Glutamatergic neuron (in vitro differentiated cells): ENCODE measurements at regions not wholly inside any gene's neighbourhood (a gene's known extent, or its start where the extent isn't known, plus 50 kb on each side); places are given as distances from the start of the nearest gene placed in this dataset.
A peak's percentile ranks its signal among the peaks of the same experiment; 100 is the strongest.

Source experiments
- DNase-seq: peaks from one replicate; pipeline ENCODE4 v3.0.0; 2022
- H3K27ac Mint-ChIP-seq: one replicate; pipeline ENCODE4 v1.8.0; 2020; ENCODE audit warnings: mild to moderate bottlenecking, mixed read lengths, inconsistent platforms; ENCODE audit not compliant: unreplicated experiment
- H3K27me3 Mint-ChIP-seq: one replicate; pipeline ENCODE4 v1.8.0; 2020; ENCODE audit warnings: mild to moderate bottlenecking, moderate library complexity, mixed read lengths, inconsistent platforms; ENCODE audit not compliant: unreplicated experiment
- H3K36me3 Mint-ChIP-seq: one replicate; pipeline ENCODE4 v1.8.0; 2020; ENCODE audit warnings: mild to moderate bottlenecking, mixed read lengths, inconsistent platforms; ENCODE audit not compliant: unreplicated experiment
- H3K4me1 Mint-ChIP-seq: one replicate; pipeline ENCODE4 v1.8.0; 2020; ENCODE audit warnings: mild to moderate bottlenecking, low read depth, mixed read lengths, inconsistent platforms; ENCODE audit not compliant: unreplicated experiment
- H3K4me3 Mint-ChIP-seq: one replicate; pipeline ENCODE4 v1.8.0; 2020; ENCODE audit warnings: mild to moderate bottlenecking, mixed read lengths, inconsistent platforms; ENCODE audit not compliant: unreplicated experiment
- H3K9me3 Mint-ChIP-seq: one replicate; pipeline ENCODE4 v1.8.0; 2020; ENCODE audit warnings: mild to moderate bottlenecking, moderate library complexity, mixed read lengths, inconsistent platforms; ENCODE audit not compliant: unreplicated experiment
- CTCF ChIP-seq: fragments of 200-600 bp; sonication (generic); IDR thresholded peaks from one replicate; pipeline ENCODE4 v1.5.0; 2021; ENCODE audit not compliant: partially characterized antibody, unreplicated experiment

GRCh38 chr1:118617916-118618315 lies 370.2 kb downstream of the TBX15 start:
- peaks cover 4% of the 10 kb centered on the region for H3K9me3 Mint-ChIP-seq

GRCh38 chr1:118615066-118615465 lies 373.1 kb downstream of the TBX15 start:
- TF ChIP-seq CTCF, result no peak
- Mint-ChIP-seq H3K9me3 (peaks cover 4% of the 10 kb centered on the region), H3K27me3 (no peaks in the 10 kb centered on the region), H3K4me1 (no peaks in the 10 kb centered on the region), H3K4me3 (no peak overlapping the region), H3K27ac (no peak overlapping the region), H3K36me3 (no peaks in the 10 kb centered on the region)
- DNase-seq, result no peak

More at GRCh38 chr1:118617916-118618315, 370.2 kb downstream of the TBX15 start:
- no peak for DNase-seq
- H3K4me3 Mint-ChIP-seq, result no peak overlapping the region
- no peak for TF ChIP-seq CTCF
- H3K4me1 Mint-ChIP-seq, result no peaks in the 10 kb centered on the region
- H3K27me3 Mint-ChIP-seq, result no peaks in the 10 kb centered on the region
- H3K27ac Mint-ChIP-seq, result no peak overlapping the region
- H3K36me3 Mint-ChIP-seq, result no peaks in the 10 kb centered on the region

- TF ChIP-seq CTCF, result no peak
- H3K4me1 Mint-ChIP-seq, result peaks cover 4% of the 10 kb centered on the region
- DNase-seq, result peak; percentile 22
These were observed 398.8 kb downstream of the TBX15 start for GRCh38 chr1:118589238-118589846.

GRCh38 chr1:118588566-118588965 lies 399.6 kb downstream of the TBX15 start:
- Mint-ChIP-seq H3K27me3 (no peaks in the 10 kb centered on the region), H3K27ac (no peak overlapping the region), H3K4me1 (peaks cover 4% of the 10 kb centered on the region), H3K4me3 (no peak overlapping the region), H3K9me3 (peaks cover 2% of the 10 kb centered on the region), H3K36me3 (no peaks in the 10 kb centered on the region)
- TF ChIP-seq CTCF, result no peak
- no peak for DNase-seq

More at GRCh38 chr1:118589238-118589846, 398.8 kb downstream of the TBX15 start:
- Mint-ChIP-seq H3K4me3 (no peak overlapping the region), H3K9me3 (peaks cover 2% of the 10 kb centered on the region), H3K36me3 (no peaks in the 10 kb centered on the region), H3K27ac (no peak overlapping the region), H3K27me3 (no peaks in the 10 kb centered on the region)

GRCh38 chr1:118578276-118578675 lies 393.2 kb upstream of the SPAG17 start:
- no peaks in the 10 kb centered on the region for H3K4me1 Mint-ChIP-seq
- no peak for TF ChIP-seq CTCF
- peaks cover 4% of the 10 kb centered on the region for H3K27me3 Mint-ChIP-seq
- peaks cover 6% of the 10 kb centered on the region for H3K9me3 Mint-ChIP-seq
- no peak overlapping the region for H3K4me3 Mint-ChIP-seq
- peaks cover 8% of the 10 kb centered on the region for H3K36me3 Mint-ChIP-seq
- DNase-seq, result no peak
- H3K27ac Mint-ChIP-seq, result no peak overlapping the region
